WERI-Rb-1 (cell line): ENCODE measurements at regions not wholly inside any gene's neighbourhood (a gene's known extent, or its start where the extent isn't known, plus 50 kb on each side); places are given as distances from the start of the nearest gene placed in this dataset.

ENCODE experiments used
- DNase-seq: peaks from one replicate; pipeline ENCODE4 v3.0.0-alpha.2; 2020
- H3K27ac ChIP-seq: fragments of 250-450 bp; sonication (Bioruptor Pico); 2 replicates; pipeline ENCODE4 v1.5.1; 2020; ENCODE audit warnings: mild to moderate bottlenecking, moderate library complexity
- H3K27me3 ChIP-seq: fragments of 250-450 bp; sonication (Bioruptor Pico); 2 replicates; pipeline ENCODE4 v1.5.1; 2021; ENCODE audit warnings: mild to moderate bottlenecking, low read depth, moderate library complexity; ENCODE audit not compliant: insufficient read depth, severe bottlenecking
- H3K36me3 ChIP-seq: fragments of 250-450 bp; sonication (Bioruptor Pico); 2 replicates; pipeline ENCODE4 v1.5.1; 2020; ENCODE audit warnings: mild to moderate bottlenecking, moderate library complexity
- H3K4me3 ChIP-seq: 2 replicates; pipeline ENCODE4 v1.5.1; 2011; ENCODE audit warnings: low read depth, mild to moderate bottlenecking, control low read depth, low read length
- H3K9me3 ChIP-seq: fragments of 250-450 bp; sonication (Bioruptor Pico); 2 replicates; pipeline ENCODE4 v1.5.1; 2021; ENCODE audit warnings: mild to moderate bottlenecking, moderate library complexity; ENCODE audit not compliant: severe bottlenecking
- TF ChIP-seq, protein P1 (sequence below): IDR thresholded peaks from 2 replicates; pipeline ENCODE4 v1.5.1; 2011; ENCODE audit warnings: low read depth, mild to moderate bottlenecking, control low read depth, inconsistent platforms, low read length

DNA sequence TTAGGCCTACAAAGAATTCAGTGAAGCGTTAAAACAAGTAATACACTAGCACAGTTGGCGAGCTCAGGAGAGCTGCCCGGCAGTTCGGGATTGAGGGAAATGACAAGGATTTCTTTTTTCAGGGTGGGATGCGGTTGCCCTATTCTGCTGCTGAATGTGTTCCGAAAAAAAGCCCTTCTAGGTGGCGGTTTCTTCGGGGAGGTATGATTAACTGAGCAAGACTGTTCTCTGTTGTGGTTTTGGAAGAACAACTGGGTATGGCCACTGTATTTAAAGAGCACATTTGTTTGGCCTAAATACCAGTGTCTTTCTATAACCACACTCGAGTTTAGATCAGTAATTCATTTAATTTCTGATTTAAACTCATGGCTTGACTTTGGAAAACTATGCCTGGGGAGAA lies 459.7 kb upstream of the FAT1 start:
- no peak overlapping the region for H3K4me3 ChIP-seq
- H3K27me3 ChIP-seq, result peaks cover 95% of the 10 kb centered on the region
- no peaks in the 10 kb centered on the region for H3K9me3 ChIP-seq
- no peak overlapping the region for H3K27ac ChIP-seq
- H3K36me3 ChIP-seq, result no peaks in the 10 kb centered on the region
- no peak for DNase-seq
- TF ChIP-seq, protein P1, sequence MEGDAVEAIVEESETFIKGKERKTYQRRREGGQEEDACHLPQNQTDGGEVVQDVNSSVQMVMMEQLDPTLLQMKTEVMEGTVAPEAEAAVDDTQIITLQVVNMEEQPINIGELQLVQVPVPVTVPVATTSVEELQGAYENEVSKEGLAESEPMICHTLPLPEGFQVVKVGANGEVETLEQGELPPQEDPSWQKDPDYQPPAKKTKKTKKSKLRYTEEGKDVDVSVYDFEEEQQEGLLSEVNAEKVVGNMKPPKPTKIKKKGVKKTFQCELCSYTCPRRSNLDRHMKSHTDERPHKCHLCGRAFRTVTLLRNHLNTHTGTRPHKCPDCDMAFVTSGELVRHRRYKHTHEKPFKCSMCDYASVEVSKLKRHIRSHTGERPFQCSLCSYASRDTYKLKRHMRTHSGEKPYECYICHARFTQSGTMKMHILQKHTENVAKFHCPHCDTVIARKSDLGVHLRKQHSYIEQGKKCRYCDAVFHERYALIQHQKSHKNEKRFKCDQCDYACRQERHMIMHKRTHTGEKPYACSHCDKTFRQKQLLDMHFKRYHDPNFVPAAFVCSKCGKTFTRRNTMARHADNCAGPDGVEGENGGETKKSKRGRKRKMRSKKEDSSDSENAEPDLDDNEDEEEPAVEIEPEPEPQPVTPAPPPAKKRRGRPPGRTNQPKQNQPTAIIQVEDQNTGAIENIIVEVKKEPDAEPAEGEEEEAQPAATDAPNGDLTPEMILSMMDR, result no peak

DNA sequence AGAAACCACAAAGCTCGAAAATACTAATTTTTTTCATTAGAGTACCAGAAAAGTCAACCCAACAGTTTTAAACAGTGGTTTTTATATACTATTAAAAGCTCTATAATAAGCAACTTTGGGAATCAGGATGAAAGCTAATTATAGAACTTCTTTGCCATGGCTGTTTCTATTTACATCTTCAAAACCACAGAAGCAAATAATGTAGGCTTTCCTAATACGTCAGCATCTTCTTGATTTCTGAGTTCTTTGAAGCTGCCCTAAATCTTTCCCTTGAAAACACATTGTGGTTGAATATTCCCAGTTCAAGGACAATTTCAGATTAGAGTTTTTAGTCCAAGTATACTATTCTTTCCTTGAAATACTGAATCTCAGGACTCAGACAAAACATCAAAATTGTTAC lies 460.2 kb upstream of the FAT1 start:
- Histone ChIP-seq H3K4me3 (no peak overlapping the region), H3K9me3 (no peaks in the 10 kb centered on the region), H3K27ac (no peak overlapping the region), H3K36me3 (no peaks in the 10 kb centered on the region), H3K27me3 (peaks cover 95% of the 10 kb centered on the region)
- TF ChIP-seq, protein P1, result no peak
- DNase-seq, result no peak

DNA sequence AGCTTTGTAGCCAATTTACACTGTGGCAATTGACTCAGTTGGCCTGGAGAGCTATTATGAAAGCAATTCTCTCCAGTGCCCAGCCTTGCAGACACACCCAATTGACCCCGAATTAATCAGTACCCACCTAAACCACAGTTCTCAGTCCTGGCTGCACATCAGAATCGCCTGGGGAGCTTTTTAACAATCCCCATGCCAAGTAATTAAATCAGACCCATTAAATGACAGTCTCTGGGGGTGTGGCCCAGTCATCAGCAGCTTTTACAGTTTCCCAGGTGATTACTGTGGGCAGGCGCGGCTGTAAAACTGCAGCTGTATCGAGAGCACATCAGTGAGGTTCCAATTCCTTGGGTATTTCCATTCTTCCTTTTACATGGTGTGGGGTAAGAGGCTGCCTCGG lies 460.9 kb upstream of the FAT1 start:
- Histone ChIP-seq H3K27ac (no peak overlapping the region), H3K27me3 (peaks cover 95% of the 10 kb centered on the region), H3K9me3 (no peaks in the 10 kb centered on the region), H3K4me3 (no peak overlapping the region), H3K36me3 (no peaks in the 10 kb centered on the region)
- no peak for DNase-seq
- TF ChIP-seq, protein P1, result no peak

DNA sequence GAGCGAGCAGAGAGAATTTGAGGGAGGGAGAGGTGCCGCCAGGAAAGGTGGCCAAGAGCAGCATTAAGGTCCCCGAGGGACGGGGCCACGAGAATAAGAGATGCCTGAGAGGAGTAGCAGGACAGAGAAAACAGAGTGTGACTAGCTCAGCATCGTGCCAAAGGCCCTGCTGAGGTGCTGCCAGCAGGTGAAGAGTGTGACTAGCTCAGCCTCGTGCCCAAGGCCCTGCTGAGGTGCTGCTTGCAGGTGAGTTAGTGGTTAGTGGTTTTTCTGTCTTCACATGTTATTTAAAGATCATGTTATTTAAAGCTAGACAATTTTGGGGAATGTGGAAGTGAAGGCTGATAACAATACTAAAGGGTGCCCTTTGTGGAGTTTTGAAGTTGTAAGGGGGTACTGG lies 464.5 kb upstream of the FAT1 start:
- no peak overlapping the region for H3K27ac ChIP-seq
- DNase-seq, result no peak
- TF ChIP-seq, protein P1, result no peak
- no peaks in the 10 kb centered on the region for H3K9me3 ChIP-seq
- peaks cover 95% of the 10 kb centered on the region for H3K27me3 ChIP-seq
- H3K36me3 ChIP-seq, result no peaks in the 10 kb centered on the region
- H3K4me3 ChIP-seq, result no peak overlapping the region

DNA sequence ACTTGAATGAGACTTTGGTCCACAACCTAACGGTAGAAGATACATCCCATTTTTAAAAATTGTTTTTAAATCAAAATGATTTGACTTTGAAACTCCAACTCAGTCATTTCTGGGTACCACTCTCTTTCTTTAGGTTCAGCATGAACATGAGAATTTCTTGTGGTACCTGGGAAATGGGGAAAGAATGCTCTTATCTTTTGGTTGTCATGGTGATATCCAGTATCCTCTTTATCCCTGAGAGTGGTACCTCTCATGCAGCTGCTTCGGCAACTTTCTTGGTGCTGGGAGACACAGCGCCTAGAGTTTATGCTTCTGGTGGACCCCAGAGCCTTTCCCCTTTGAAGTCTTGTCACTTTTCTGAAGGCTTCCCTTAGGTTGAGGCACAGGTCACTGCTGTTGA lies 465.1 kb upstream of the FAT1 start:
- Histone ChIP-seq H3K36me3 (no peaks in the 10 kb centered on the region), H3K27ac (no peak overlapping the region), H3K4me3 (no peak overlapping the region), H3K27me3 (peaks cover 95% of the 10 kb centered on the region), H3K9me3 (no peaks in the 10 kb centered on the region)
- TF ChIP-seq, protein P1, result no peak
- DNase-seq, result no peak

DNA sequence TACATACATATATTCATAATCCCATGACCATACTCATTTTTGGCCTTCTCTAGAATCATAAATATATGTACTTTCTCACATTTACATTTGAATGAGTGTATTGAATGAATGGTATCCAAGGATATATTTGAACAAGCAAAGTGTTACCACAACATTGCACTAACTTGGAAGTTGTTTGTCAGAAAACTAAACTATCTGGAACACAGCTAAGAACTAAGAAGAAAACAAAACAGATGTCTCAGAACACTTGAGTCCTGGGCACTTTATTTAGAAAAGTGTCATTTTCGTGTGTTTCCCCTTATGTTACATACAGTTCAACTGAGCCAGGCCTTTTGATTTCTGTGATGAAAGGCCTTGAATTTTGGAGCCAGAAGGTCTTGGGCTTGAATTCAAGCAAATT lies 466.7 kb upstream of the FAT1 start:
- no peak overlapping the region for H3K4me3 ChIP-seq
- H3K27ac ChIP-seq, result no peak overlapping the region
- H3K9me3 ChIP-seq, result no peaks in the 10 kb centered on the region
- TF ChIP-seq, protein P1, result no peak
- H3K36me3 ChIP-seq, result no peaks in the 10 kb centered on the region
- DNase-seq, result no peak
- peaks cover 94% of the 10 kb centered on the region for H3K27me3 ChIP-seq
